Common myeloid progenitor, CD34-positive (primary cell): ENCODE measurements at regions not wholly inside any gene's neighbourhood (a gene's known extent, or its start where the extent isn't known, plus 50 kb on each side); places are given as distances from the start of the nearest gene placed in this dataset.
"Not testable (repeated sequence)": the region's sequence is repeated elsewhere in the genome, so short reads cannot be mapped to it uniquely, and the experiment has no call there.

Experiments used
- CTCF ChIA-PET: fragments of 350-600 bp; sonication (Branson Sonifier 250); formaldehyde crosslinking; loops from one replicate; lab custom pipeline; 2021; ENCODE audit warnings: antibody characterized with exemption; lab: Charles Lee
- POLR2A ChIA-PET: fragments of 350-600 bp; sonication (Branson Sonifier 250); formaldehyde crosslinking; loops from one replicate; lab custom pipeline; 2021; ENCODE audit warnings: antibody characterized with exemption; lab: Charles Lee
- DNase-seq, 3 donors: peaks; one replicate each; pipeline versions ENCODE4 v3.0.0 to v3.0.0-alpha.2; 2013
- H3K27ac ChIP-seq, 2 experiments: 1 replicate in 1 of 2; 2 replicates in 1 of 2; pipeline ENCODE4 v1.7.0; 2013; ENCODE audit warnings: inconsistent platforms in 2 of 2, low read length in 2 of 2, mild to moderate bottlenecking in 2 of 2, low read depth in 1 of 2, moderate library complexity in 1 of 2; ENCODE audit not compliant: severe bottlenecking in 2 of 2, insufficient read depth in 1 of 2, poor library complexity in 1 of 2
- H3K27me3 ChIP-seq, 5 experiments: replicated peaks in 2 of 5; 1 replicate in 3 of 5; 2 replicates in 2 of 5; pipeline versions ENCODE4 v1.6.1 to v1.7.0; 2013; ENCODE audit warnings: low read length in 4 of 5, mild to moderate bottlenecking in 2 of 5, moderate library complexity in 2 of 5, inconsistent platforms in 1 of 5; ENCODE audit not compliant: insufficient read depth in 5 of 5, control insufficient read depth in 4 of 5
- H3K36me3 ChIP-seq, 4 experiments: 1 replicate in 2 of 4; 2 replicates in 2 of 4; pipeline versions ENCODE4 v1.6.1 to v1.7.0; 2013; ENCODE audit warnings: low read length in 3 of 4, control low read depth in 1 of 4, mild to moderate bottlenecking in 1 of 4; ENCODE audit not compliant: control insufficient read depth in 4 of 4, insufficient read depth in 4 of 4
- H3K4me1 ChIP-seq, 4 experiments: 1 replicate in 3 of 4; 2 replicates in 1 of 4; pipeline versions ENCODE4 v1.6.1 to v1.7.1; 2013; ENCODE audit warnings: low read length in 3 of 4, mild to moderate bottlenecking in 3 of 4, control low read depth in 1 of 4, inconsistent platforms in 1 of 4, moderate library complexity in 1 of 4; ENCODE audit not compliant: control insufficient read depth in 4 of 4, insufficient read depth in 4 of 4; ENCODE audit errors: control extremely low read depth in 1 of 4
- H3K4me3 ChIP-seq, 7 experiments: 1 replicate in 4 of 7; 2 replicates in 3 of 7; pipeline versions ENCODE4 v1.5.1 to v1.7.0; 2013; ENCODE audit warnings: mild to moderate bottlenecking in 7 of 7, low read length in 6 of 7, moderate library complexity in 6 of 7, inconsistent platforms in 2 of 7, low read depth in 2 of 7, control low read depth in 1 of 7; ENCODE audit not compliant: insufficient read depth in 4 of 7, control insufficient read depth in 1 of 7; ENCODE audit errors: extremely low read depth in 1 of 7
- H3K9me3 ChIP-seq, 5 experiments: 1 replicate in 4 of 5; 2 replicates in 1 of 5; pipeline versions ENCODE4 v1.6.1 to v1.7.1; 2013; ENCODE audit warnings: low read length in 4 of 5, mild to moderate bottlenecking in 2 of 5, inconsistent platforms in 1 of 5, low read depth in 1 of 5, moderate library complexity in 1 of 5; ENCODE audit not compliant: control insufficient read depth in 4 of 5, insufficient read depth in 2 of 5; ENCODE audit errors: control extremely low read depth in 1 of 5
- WGBS: methylation state at CpG from one replicate; pipeline ENCODE4 v1.1.5; 2013; ENCODE audit not compliant: insufficient coverage; 5-methylcytosine and 5-hydroxymethylcytosine counted together

DNA sequence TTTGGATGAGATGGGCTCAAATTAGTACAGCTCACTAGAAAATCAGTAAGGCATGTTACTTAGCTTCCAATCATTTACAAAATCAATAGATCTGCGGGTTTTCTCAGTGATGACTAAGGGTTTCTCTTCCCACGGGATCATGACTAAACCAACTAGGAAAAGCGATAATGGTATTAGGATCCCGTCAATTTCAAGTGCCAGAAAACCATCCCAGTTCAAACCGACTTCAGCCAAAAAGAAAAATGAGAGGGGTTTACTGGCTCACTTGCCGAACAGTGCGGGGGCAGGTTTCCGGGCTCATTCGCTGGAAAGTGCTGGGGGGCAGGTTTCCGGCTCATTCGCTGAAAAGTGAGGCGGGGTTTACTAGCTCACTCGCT is 62.1 kb upstream of the LYZL2 start:
- POLR2A ChIA-PET, result no interaction called here
- Histone ChIP-seq H3K9me3 (no peaks in the 10 kb centered on the region), H3K27ac (no peak overlapping the region), H3K4me3 (no peak overlapping the region), H3K27me3 (peaks cover 3 to 5% (median 3%) of the 10 kb centered on the region in 5 experiments), H3K4me1 (no peaks in the 10 kb centered on the region), H3K36me3 (no peaks in the 10 kb centered on the region)
- no peak for DNase-seq
- CTCF ChIA-PET, result no interaction called here
- WGBS, result 99% methylated on average over 10 of the region's 13 CpGs

DNA sequence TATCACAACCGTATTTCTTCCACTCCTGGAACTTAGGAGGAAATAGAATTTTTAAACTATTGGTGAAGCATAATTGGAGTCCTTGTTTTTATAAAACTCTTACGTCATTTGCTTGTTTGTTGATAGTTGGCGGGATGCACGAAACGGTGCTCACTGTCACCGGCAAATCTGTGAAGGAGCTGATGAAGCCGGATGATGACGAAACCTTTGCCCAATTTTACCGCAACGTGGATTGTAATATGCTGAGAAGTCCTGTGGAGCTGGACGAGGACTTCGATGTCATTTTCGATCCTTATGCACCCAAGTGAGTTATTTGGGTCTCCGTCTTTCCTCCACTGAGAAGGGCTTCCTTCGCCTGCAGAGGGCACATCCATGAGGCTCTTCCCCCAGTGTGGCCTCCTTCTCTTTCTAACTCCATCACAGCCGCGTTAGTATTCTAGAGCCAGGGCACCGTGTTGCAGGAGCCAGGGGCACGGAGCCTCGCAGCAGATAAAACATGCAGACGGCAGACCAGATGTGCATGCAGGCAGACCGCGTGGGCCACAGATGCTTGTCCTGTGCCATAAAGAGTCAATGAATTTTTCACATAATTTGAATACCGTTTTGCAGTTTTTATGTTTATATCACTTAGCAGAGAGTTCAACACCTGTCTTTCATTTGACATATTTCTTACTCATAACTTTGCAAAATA is 61.5 kb upstream of the LYZL2 start:
- H3K9me3 ChIP-seq, H3K4me1 ChIP-seq, H3K4me3 ChIP-seq, H3K36me3 ChIP-seq, H3K27ac ChIP-seq, H3K27me3 ChIP-seq, POLR2A ChIA-PET, DNase-seq: not testable (repeated sequence)
- CTCF ChIA-PET, result interaction anchor here (1.5 kb wide), 1 partner anchor 27 kb away, joined by 4 read pairs; no protein-coding TSS in a partner anchor
- 95% methylated on average over 21 of the region's 24 CpGs for WGBS

- H3K27ac ChIP-seq, result no peak overlapping the region
- 77% methylated on average over 4 of the region's 4 CpGs for WGBS
- H3K36me3 ChIP-seq, result no peaks in the 10 kb centered on the region
- H3K4me1 ChIP-seq, result peaks cover 0 to 8% (median 5%) of the 10 kb centered on the region in 4 experiments
- DNase-seq, result no peak
- H3K9me3 ChIP-seq, result no peaks in the 10 kb centered on the region
- CTCF ChIA-PET, result interaction anchor here (0.5 to 3.9 kb wide), 7 partner anchors 9 to 1134 kb away, joined by 3 to 20 read pairs (median 5); no protein-coding TSS in a partner anchor
- peaks cover 3 to 18% (median 11%) of the 10 kb centered on the region in 5 experiments for H3K27me3 ChIP-seq
- no peak overlapping the region for H3K4me3 ChIP-seq
- POLR2A ChIA-PET, result no interaction called here
Observed at GRCh38 chr10:30688456-30688855, 58.9 kb upstream of the LYZL2 start.

- Histone ChIP-seq H3K4me1 (peaks cover 0 to 10% (median 7%) of the 10 kb centered on the region in 4 experiments), H3K27ac (no peak overlapping the region), H3K9me3 (no peaks in the 10 kb centered on the region), H3K4me3 (no peak overlapping the region), H3K36me3 (no peaks in the 10 kb centered on the region), H3K27me3 (peaks cover 3 to 18% (median 11%) of the 10 kb centered on the region in 5 experiments)
- 0% methylated on average over 7 of the region's 7 CpGs for WGBS
- peak; percentile 65 to 71 (median 69) for DNase-seq
- ChIA-PET CTCF (interaction anchor here (0.6 to 3.9 kb wide), 16 partner anchors 8 to 95 kb away, joined by 3 to 20 read pairs (median 4); no protein-coding TSS in a partner anchor), POLR2A (no interaction called here)
Observed at GRCh38 chr10:30687698-30688213, 58.2 kb upstream of the LYZL2 start.

DNA sequence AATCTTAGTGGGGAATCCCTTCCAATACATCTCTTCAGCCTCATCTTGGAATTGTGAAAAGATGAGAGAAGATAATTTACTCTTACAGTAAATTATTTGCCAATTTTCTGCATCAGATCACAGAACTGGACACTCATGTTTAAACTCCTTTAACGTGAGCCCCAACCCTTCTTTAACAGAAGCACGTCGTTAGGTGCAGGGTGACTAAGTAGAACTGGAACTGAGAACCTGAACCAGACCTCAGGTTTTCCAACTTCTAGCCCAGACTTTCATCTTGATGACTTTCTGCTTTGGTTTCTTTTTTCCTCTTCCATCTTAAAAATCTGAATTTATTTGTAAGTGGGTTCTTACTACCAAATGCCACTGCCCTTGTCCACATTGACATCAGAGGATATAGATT is 57.2 kb upstream of the LYZL2 start:
- H3K4me3 ChIP-seq, result no peak overlapping the region
- WGBS, result 79% methylated on average over 2 of the region's 3 CpGs
- ChIA-PET CTCF (interaction anchor here (0.7 to 3.9 kb wide), 10 partner anchors 9 to 48 kb away, joined by 3 to 20 read pairs (median 4); no protein-coding TSS in a partner anchor), POLR2A (no interaction called here)
- H3K9me3 ChIP-seq, result no peaks in the 10 kb centered on the region
- peaks cover 0 to 10% (median 7%) of the 10 kb centered on the region in 4 experiments for H3K4me1 ChIP-seq
- peaks cover 3 to 20% (median 11%) of the 10 kb centered on the region in 5 experiments for H3K27me3 ChIP-seq
- H3K27ac ChIP-seq, result no peak overlapping the region
- no peaks in the 10 kb centered on the region for H3K36me3 ChIP-seq
- no peak for DNase-seq

DNA sequence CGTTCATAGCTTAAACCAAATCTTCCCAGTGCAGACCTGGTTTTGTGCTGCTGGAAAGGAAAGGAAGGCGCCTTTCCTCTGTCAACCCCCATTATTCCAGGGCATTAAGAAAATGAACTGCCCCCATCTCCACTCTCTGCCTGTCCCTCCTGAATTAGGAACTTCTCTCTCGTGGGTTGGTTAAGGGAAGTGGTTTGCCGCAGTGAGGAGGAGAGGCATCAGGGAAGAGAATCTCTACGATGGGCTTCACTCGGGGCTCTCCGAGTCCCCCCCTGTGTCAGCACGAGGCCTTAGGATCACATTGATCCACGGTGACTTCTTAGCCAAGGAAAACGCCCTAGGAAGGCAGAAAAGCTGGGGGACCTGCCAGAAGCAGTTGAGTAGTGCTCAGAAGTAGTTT is 53.9 kb upstream of the LYZL2 start:
- CTCF ChIA-PET, result no interaction called here
- 16% methylated on average over 6 of the region's 10 CpGs for WGBS

More for the DNA sequence above, 53.9 kb upstream of the LYZL2 start:
- H3K4me1 ChIP-seq, result peaks cover 0 to 10% (median 7%) of the 10 kb centered on the region in 4 experiments
- H3K36me3 ChIP-seq, result no peaks in the 10 kb centered on the region
- POLR2A ChIA-PET, result no interaction called here
- H3K9me3 ChIP-seq, result peaks cover 0 to 8% (median 0%) of the 10 kb centered on the region in 5 experiments
- H3K4me3 ChIP-seq, result no peak overlapping the region
- DNase-seq, result peak; percentile 34 to 58 (median 54)
- peaks cover 3 to 27% (median 9%) of the 10 kb centered on the region in 5 experiments for H3K27me3 ChIP-seq
- no peak overlapping the region for H3K27ac ChIP-seq
